Ovary (tissue), 7 donors: ENCODE measurements at regions not wholly inside any gene's neighbourhood (a gene's known extent, or its start where the extent isn't known, plus 50 kb on each side); places are given as distances from the start of the nearest gene placed in this dataset.
A peak's percentile ranks its signal among the peaks of the same experiment; 100 is the strongest.

Experiments used
- DNase-seq, 5 donors: peaks; one replicate each; pipeline ENCODE4 v3.0.0-alpha.2; 2019 to 2020
- H3K27ac ChIP-seq, 2 donors: fragments of 200-600 bp; one replicate each; pipeline versions ENCODE4 v1.5.1 to v1.8.0; 2019 to 2022
- H3K27me3 ChIP-seq: fragments of 200-600 bp; one replicate; pipeline ENCODE4 v1.8.0; 2022
- H3K36me3 ChIP-seq: fragments of 200-600 bp; sonication (generic); one replicate; pipeline ENCODE4 v1.5.1; 2019
- H3K4me1 ChIP-seq: one replicate; pipeline ENCODE4 v1.8.1; 2013; ENCODE audit warnings: mild to moderate bottlenecking, moderate library complexity; ENCODE audit not compliant: insufficient read depth
- H3K4me3 ChIP-seq: fragments of 200-600 bp; sonication (generic); one replicate; pipeline ENCODE4 v1.5.1; 2017
- H3K9me3 ChIP-seq, 2 donors: fragments of 200-600 bp in 1 of 2; sonication (generic) in 1 of 2; one replicate each; pipeline versions ENCODE4 v1.5.1 to v1.8.1; 2013 to 2019; ENCODE audit warnings: mild to moderate bottlenecking in 1 of 2, moderate library complexity in 1 of 2
- CTCF ChIP-seq, 3 donors: fragments of 450-650 bp in 2 of 3; fragments of 200-600 bp in 1 of 3; IDR thresholded peaks; one replicate each; pipeline versions ENCODE4 v1.5.1 to v1.8.0; 2016 to 2022; ENCODE audit warnings: antibody characterized with exemption in 3 of 3, mild to moderate bottlenecking in 1 of 3
- EP300 ChIP-seq: sonication (generic); formaldehyde crosslinking; IDR thresholded peaks from one replicate; pipeline ENCODE4 v1.6.1; 2017; ENCODE audit warnings: antibody characterized with exemption
- POLR2A ChIP-seq: fragments of 450-650 bp; IDR thresholded peaks from one replicate; pipeline ENCODE4 v1.6.1; 2017; ENCODE audit warnings: antibody characterized with exemption, mild to moderate bottlenecking, moderate library complexity
- WGBS, 3 donors: extraction: QIAGEN DNeasy Blood & Tissue Kit in 1 of 3; methylation state at CpG; one replicate each; pipeline versions ENCODE4 v1.1.5 to v1.1.7; 2013 to 2017; 5-methylcytosine and 5-hydroxymethylcytosine counted together
- intact Hi-C, 4 donors: fragments of 100-400 bp; cut with DNase I; formaldehyde crosslinking; loops; one replicate each; pipeline versions ENCODE4 v1.11.0 to v1.15.1; 2022 to 2023
- donor health status: DM: no; HTN: no; CAD: no; lungs with moderate emphysema.
- donor health status: DM: no; HTN: no; CAD: no.
- donor health status: Bipolar disorder and iron deficiency.
- donor health status: DM: no; HTN: no; CAD: no.
- donor health status: DM: yes; HTN: yes; CAD: no.

DNA sequence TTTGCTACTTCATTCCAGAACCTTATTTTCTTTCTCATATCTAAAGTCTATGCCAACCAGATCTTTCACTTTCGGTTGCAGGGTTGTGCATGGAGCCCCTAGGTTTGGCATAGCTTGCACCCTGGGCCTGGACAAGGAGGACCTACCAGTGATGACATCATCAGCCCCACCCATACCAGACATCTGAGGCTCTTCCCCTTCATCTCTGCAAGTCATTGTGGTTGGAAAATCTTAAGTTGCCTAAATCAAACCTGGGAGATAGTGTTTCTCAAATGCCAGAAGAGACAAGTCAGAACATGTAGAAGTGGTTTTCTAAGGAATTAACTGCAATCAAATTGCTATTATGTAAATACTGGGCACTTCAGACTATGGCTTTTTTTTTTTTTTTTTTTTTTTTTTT is 363.3 kb downstream of the ZNF516 start:
- H3K36me3 ChIP-seq = no peaks in the 10 kb centered on the region
- TF ChIP-seq CTCF (IDR thresholded peaks at IDR 0.05) = no peak
- TF ChIP-seq POLR2A = no peak
- no peak for TF ChIP-seq EP300
- no peak overlapping the region for H3K4me3 ChIP-seq
- H3K4me1 ChIP-seq = no peaks in the 10 kb centered on the region
- 85 to 96% (median 88%) methylated on average over 1 of the region's 1 CpG for WGBS, 3 donors
- H3K27me3 ChIP-seq = no peaks in the 10 kb centered on the region
- H3K9me3 ChIP-seq = no peaks in the 10 kb centered on the region
- intact Hi-C loops = no loop called here
- DNase-seq = no peak
- H3K27ac ChIP-seq = no peak overlapping the region

DNA sequence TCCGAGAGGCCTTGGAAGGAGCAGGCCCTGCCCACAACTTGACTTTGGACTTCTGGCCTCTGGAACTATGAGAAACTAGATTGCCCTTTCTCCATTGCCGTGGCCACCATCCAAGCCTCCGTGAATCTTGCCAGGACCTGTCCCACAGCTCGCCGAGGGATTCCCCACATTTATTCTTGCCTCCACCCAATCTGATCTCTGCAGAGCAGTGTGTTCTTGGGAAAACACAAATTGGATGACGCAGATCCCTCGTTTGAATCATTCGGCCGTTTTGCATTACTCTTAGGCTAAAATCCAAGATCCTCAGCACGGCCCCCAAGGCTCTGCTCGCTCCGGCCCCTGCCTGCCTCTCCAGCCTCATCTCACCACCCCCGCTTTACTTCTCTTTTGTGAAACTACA is 364.2 kb downstream of the ZNF516 start:
- no peaks in the 10 kb centered on the region for H3K36me3 ChIP-seq
- TF ChIP-seq POLR2A (no peak), EP300 (no peak), CTCF (IDR thresholded peaks at IDR 0.05) (no peak)
- no peak overlapping the region for H3K27ac ChIP-seq
- 84 to 93% (median 91%) methylated on average over 13 of the region's 13 CpGs for WGBS, 3 donors
- peak in 1 of 5 donors; percentile 51 for DNase-seq
- H3K4me1 ChIP-seq = no peaks in the 10 kb centered on the region
- no peaks in the 10 kb centered on the region for H3K9me3 ChIP-seq
- intact Hi-C loops = no loop called here
- H3K4me3 ChIP-seq = no peak overlapping the region
- no peaks in the 10 kb centered on the region for H3K27me3 ChIP-seq

GRCh38 chr18:76126327-76126726 is 368.7 kb downstream of the ZNF516 start:
- DNase-seq = peak in 1 of 5 donors; percentile 23
- H3K27ac ChIP-seq = no peak overlapping the region
- no peaks in the 10 kb centered on the region for H3K4me1 ChIP-seq
- intact Hi-C loops = no loop called here
- H3K9me3 ChIP-seq = no peaks in the 10 kb centered on the region
- WGBS, 3 donors = 79 to 88% (median 80%) methylated on average over 6 of the region's 6 CpGs
- H3K4me3 ChIP-seq = no peak overlapping the region
- no peaks in the 10 kb centered on the region for H3K36me3 ChIP-seq
- H3K27me3 ChIP-seq = no peaks in the 10 kb centered on the region
- no peak for TF ChIP-seq EP300
- TF ChIP-seq CTCF (IDR thresholded peaks at IDR 0.05) = no peak
- TF ChIP-seq POLR2A = no peak

GRCh38 chr18:76121011-76121410 is 374.0 kb downstream of the ZNF516 start:
- H3K9me3 ChIP-seq = no peaks in the 10 kb centered on the region
- no peaks in the 10 kb centered on the region for H3K4me1 ChIP-seq
- H3K36me3 ChIP-seq = no peaks in the 10 kb centered on the region
- H3K27ac ChIP-seq = no peak overlapping the region
- no peaks in the 10 kb centered on the region for H3K27me3 ChIP-seq
- H3K4me3 ChIP-seq = no peak overlapping the region
- 88 to 89% (median 89%) methylated on average over 5 of the region's 5 CpGs for WGBS, 3 donors
- no peak for TF ChIP-seq POLR2A
- TF ChIP-seq EP300 = no peak
- no peak for TF ChIP-seq CTCF (IDR thresholded peaks at IDR 0.05)
- intact Hi-C loops = no loop called here
- DNase-seq = no peak

DNA sequence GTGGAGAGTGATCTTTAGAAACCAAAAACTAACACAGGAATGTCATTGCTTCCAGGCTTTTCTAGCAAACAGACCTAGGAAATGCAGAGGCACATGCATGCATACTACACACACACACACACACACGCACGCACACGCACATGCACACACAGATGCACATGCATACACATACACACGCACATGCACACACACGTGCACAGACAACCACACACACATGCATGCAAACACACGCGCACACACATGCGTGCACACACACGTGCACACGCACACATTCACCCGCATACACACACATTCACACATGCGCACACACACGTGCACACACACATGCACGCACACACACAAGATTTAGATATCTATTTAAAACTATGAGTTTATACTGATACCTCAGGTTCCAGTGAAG is 379.5 kb downstream of the ZNF516 start:
- Histone ChIP-seq H3K27me3 (no peaks in the 10 kb centered on the region), H3K4me3 (no peak overlapping the region), H3K36me3 (no peaks in the 10 kb centered on the region), H3K27ac (no peak overlapping the region), H3K9me3 (no peaks in the 10 kb centered on the region), H3K4me1 (no peaks in the 10 kb centered on the region)
- WGBS, 3 donors = 69 to 85% (median 80%) methylated on average over 14 of the region's 14 CpGs
- DNase-seq = no peak
- no peak for TF ChIP-seq CTCF (IDR thresholded peaks at IDR 0.05)
- no peak for TF ChIP-seq POLR2A
- no peak for TF ChIP-seq EP300
- intact Hi-C loops = no loop called here
